NT2/D1 (cell line): ENCODE measurements at regions not wholly inside any gene's neighbourhood (a gene's known extent, or its start where the extent isn't known, plus 50 kb on each side); places are given as distances from the start of the nearest gene placed in this dataset.

Experiments used
- YY1 ChIP-seq: IDR thresholded peaks from 2 replicates; pipeline ENCODE4 v1.6.1; 2011; ENCODE audit not compliant: insufficient read length, insufficient read depth
- ZNF274 ChIP-seq: IDR thresholded peaks from 2 replicates; pipeline ENCODE4 v1.6.1; 2011; ENCODE audit warnings: mild to moderate bottlenecking, low read depth, low read length

GRCh38 chr4:3371033-3372001 is 70.5 kb upstream of the HGFAC start:
- TF ChIP-seq ZNF274: no peak
- TF ChIP-seq YY1: no peak
